Lower lobe of right lung (tissue), 2 donors: ENCODE measurements at regions not wholly inside any gene's neighbourhood (a gene's known extent, or its start where the extent isn't known, plus 50 kb on each side); places are given as distances from the start of the nearest gene placed in this dataset.

Experiments
- ATAC-seq, 2 donors: fragments of 200-7000 bp; cut with Tn5 transposase; one replicate each; pipeline ENCODE4 v1.9.1; 2020 to 2022; ENCODE audit warnings: mild to moderate bottlenecking in 2 of 2, moderate library complexity in 2 of 2
- DNase-seq: peaks from one replicate; pipeline ENCODE4 v3.0.0-alpha.2; 2020
- H3K27ac ChIP-seq: fragments of 200-600 bp; one replicate; pipeline ENCODE4 v1.8.0; 2022
- H3K27me3 ChIP-seq: fragments of 200-600 bp; one replicate; pipeline ENCODE4 v1.8.0; 2022; ENCODE audit warnings: low read depth
- H3K36me3 ChIP-seq: fragments of 200-600 bp; one replicate; pipeline ENCODE4 v1.8.0; 2022; ENCODE audit warnings: mild to moderate bottlenecking
- H3K4me1 ChIP-seq: fragments of 200-600 bp; one replicate; pipeline ENCODE4 v1.8.0; 2022
- H3K4me3 ChIP-seq: fragments of 200-600 bp; one replicate; pipeline ENCODE4 v1.8.0; 2022; ENCODE audit warnings: mild to moderate bottlenecking
- H3K9me3 ChIP-seq: fragments of 200-600 bp; one replicate; pipeline ENCODE4 v1.8.0; 2022
- intact Hi-C: fragments of 100-400 bp; cut with DNase I; formaldehyde crosslinking; loops from one replicate; pipeline ENCODE4 v1.11.0; 2022
- TF ChIP-seq, protein P1 (sequence below): fragments of 200-600 bp; IDR thresholded peaks from one replicate; pipeline ENCODE4 v1.8.0; 2022; ENCODE audit warnings: antibody characterized with exemption, mild to moderate bottlenecking
- donor health status: DM: no; HTN: yes; CAD: no; lungs with severe emphysema.

- DNase-seq (no peak), ATAC-seq (no peak)
- TF ChIP-seq, protein P1, sequence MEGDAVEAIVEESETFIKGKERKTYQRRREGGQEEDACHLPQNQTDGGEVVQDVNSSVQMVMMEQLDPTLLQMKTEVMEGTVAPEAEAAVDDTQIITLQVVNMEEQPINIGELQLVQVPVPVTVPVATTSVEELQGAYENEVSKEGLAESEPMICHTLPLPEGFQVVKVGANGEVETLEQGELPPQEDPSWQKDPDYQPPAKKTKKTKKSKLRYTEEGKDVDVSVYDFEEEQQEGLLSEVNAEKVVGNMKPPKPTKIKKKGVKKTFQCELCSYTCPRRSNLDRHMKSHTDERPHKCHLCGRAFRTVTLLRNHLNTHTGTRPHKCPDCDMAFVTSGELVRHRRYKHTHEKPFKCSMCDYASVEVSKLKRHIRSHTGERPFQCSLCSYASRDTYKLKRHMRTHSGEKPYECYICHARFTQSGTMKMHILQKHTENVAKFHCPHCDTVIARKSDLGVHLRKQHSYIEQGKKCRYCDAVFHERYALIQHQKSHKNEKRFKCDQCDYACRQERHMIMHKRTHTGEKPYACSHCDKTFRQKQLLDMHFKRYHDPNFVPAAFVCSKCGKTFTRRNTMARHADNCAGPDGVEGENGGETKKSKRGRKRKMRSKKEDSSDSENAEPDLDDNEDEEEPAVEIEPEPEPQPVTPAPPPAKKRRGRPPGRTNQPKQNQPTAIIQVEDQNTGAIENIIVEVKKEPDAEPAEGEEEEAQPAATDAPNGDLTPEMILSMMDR = no peak
- no peaks in the 10 kb centered on the region for H3K4me1 ChIP-seq
- H3K27ac ChIP-seq = no peak overlapping the region
- no peaks in the 10 kb centered on the region for H3K36me3 ChIP-seq
- H3K9me3 ChIP-seq = no peaks in the 10 kb centered on the region
- H3K4me3 ChIP-seq = no peak overlapping the region
- H3K27me3 ChIP-seq = no peaks in the 10 kb centered on the region
- intact Hi-C loops = no loop called here
Observed at GRCh38 chr2:67889056-67889455, 173.7 kb downstream of the C1D start.

DNA sequence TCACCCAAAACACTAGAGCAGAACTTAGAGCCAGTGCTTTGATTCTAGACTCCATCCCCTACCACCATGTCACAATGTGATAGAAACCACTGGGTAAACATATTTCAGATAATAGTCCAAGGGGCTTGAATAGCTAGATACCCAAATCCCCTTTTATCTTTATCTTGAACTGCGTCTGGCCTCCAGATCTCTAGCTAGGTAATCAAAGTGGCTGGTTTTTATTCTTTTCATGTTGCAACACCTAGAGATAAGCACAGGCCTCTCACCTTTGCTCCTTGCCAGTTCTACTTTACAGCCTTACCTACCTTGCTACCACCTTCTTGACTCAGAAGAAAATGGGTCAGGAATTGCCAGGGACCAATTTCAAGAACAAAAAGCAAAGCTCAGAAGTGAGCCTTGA is 171.2 kb downstream of the C1D start:
- DNase-seq = no peak
- Histone ChIP-seq H3K36me3 (no peaks in the 10 kb centered on the region), H3K9me3 (no peaks in the 10 kb centered on the region), H3K4me3 (no peak overlapping the region), H3K4me1 (no peaks in the 10 kb centered on the region), H3K27ac (no peak overlapping the region), H3K27me3 (no peaks in the 10 kb centered on the region)
- ATAC-seq = no peak
- intact Hi-C loops = no loop called here
- TF ChIP-seq, protein P1 = no peak

- intact Hi-C loops = no loop called here
- H3K4me3 ChIP-seq = no peak overlapping the region
- no peaks in the 10 kb centered on the region for H3K4me1 ChIP-seq
- DNase-seq (no peak), ATAC-seq (no peak)
- no peaks in the 10 kb centered on the region for H3K27me3 ChIP-seq
- H3K36me3 ChIP-seq = no peaks in the 10 kb centered on the region
- TF ChIP-seq, protein P1 = no peak
- H3K27ac ChIP-seq = no peak overlapping the region
- no peaks in the 10 kb centered on the region for H3K9me3 ChIP-seq
Observed at GRCh38 chr2:67892339-67892846, 170.4 kb downstream of the C1D start.

DNA sequence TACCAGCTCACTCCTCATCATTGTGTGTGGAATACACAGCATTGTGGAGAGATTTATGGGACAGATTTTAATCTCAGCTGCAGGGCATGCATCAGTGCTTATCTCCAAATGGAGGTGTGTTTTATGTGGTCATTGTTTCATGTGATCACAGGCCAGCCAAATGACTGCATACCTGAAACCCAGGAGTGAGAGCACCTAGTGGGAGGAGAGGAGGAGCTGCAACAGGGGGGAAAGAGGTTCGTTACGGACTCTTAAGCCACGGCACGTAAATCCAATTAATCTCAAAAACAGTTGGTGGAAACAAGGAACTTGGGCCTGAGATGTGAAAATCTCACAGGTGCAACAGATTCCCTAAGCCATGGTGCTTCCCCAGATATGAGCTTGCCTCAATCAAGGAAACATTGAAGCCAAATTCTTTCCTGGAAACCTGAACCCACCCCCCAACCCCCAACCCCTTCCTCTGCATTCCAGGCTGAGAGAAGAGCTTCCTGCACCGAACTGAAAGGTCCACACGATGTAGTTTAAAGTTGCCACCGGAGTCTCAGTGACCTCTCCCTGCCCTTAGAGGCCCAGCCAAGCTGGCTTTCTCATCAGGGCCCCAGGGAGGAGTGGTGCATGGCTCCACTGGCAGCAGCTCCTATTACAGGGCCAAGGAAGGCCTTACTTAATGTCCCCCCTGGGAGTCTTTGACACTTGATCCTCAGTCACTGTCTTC is 167.4 kb downstream of the C1D start:
- no peaks in the 10 kb centered on the region for H3K9me3 ChIP-seq
- no peak overlapping the region for H3K4me3 ChIP-seq
- TF ChIP-seq, protein P1 = no peak
- no peak for ATAC-seq
- H3K27ac ChIP-seq = no peak overlapping the region
- H3K4me1 ChIP-seq = no peaks in the 10 kb centered on the region
- no peak for DNase-seq
- intact Hi-C loops = no loop called here
- no peaks in the 10 kb centered on the region for H3K36me3 ChIP-seq
- H3K27me3 ChIP-seq = no peaks in the 10 kb centered on the region

GRCh38 chr2:67896076-67896475 is 166.7 kb downstream of the C1D start:
- no peak for DNase-seq
- H3K4me3 ChIP-seq = no peak overlapping the region
- no peaks in the 10 kb centered on the region for H3K27me3 ChIP-seq
- intact Hi-C loops = no loop called here
- no peaks in the 10 kb centered on the region for H3K36me3 ChIP-seq
- ATAC-seq = no peak
- no peaks in the 10 kb centered on the region for H3K4me1 ChIP-seq
- no peak overlapping the region for H3K27ac ChIP-seq
- TF ChIP-seq, protein P1 = no peak
- H3K9me3 ChIP-seq = no peaks in the 10 kb centered on the region
